NCI-H1694 (cell line): ENCODE measurements at regions not wholly inside any gene's neighbourhood (a gene's known extent, or its start where the extent isn't known, plus 50 kb on each side); places are given as distances from the start of the nearest gene placed in this dataset.

Experiments used
- DNase-seq: peaks from one replicate; lab custom pipeline; 2025; lab: John Stamatoyannopoulos, UW

DNA sequence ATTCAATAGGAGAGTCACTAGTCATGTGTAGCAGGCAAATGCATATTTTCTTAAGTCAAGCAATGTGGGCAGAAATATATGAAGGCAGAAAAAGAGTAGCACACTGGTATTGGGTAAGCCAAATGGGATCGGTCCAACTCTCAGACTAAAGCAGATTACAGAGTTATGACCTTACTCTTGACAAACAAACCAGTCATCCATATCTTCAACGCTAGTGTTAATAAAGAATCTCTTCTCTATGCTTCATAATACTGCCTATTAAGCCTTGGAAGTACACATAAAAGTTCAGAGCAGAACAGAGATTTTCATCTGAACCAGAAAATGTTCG is 320.2 kb upstream of the JARID2 start:
- no peak for DNase-seq

GRCh38 chr6:14927398-14927797 is 318.5 kb upstream of the JARID2 start:
- DNase-seq: no peak

DNA sequence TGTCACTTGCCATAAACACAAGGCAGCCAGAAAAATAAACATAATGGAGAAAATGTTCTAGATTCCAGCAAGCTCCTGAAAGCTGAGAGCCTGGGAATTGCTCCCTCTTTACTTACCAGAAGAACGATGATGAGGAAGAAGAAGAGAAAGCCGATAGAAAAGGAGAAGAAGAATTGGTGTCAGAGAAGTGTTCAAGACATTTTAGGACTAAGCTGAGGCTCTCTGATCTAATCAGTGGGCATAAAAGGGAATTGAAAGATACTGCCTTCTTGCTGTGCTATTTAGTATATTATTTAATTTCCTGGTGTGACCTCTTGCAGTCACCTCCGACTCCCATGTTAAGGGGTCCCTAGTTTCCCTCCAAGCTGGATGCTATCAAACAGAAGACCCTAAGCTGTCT is 316.6 kb upstream of the JARID2 start:
- no peak for DNase-seq

DNA sequence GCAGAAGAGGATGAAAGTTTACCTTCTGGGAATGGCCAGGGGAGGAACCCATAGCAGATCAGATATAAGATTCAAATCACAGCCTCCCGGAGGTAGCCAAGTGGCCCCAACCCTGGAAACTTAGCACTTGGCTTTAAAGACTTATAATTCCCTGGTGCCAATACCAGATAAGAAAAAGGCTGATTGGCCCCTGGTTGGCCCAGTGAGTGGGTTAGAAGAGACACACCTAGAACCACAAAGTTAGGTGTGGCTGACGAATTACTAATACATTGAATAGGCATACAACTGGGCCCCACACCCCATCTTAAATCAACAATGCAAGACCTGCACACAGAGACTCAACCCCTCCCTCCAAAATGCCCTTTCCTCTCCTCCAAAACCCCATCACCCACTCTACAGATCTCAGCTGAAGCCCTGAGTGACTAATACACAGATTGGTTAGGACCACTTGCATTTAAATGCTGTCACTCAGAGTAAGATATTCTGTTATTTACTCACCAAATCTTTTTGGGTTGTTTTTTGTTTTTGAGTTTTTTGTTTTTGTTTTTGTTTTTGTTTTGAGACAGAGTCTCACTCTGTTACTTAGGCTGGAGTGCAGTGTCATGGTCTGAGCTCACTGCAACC is 315.4 kb upstream of the JARID2 start:
- DNase-seq: no peak

DNA sequence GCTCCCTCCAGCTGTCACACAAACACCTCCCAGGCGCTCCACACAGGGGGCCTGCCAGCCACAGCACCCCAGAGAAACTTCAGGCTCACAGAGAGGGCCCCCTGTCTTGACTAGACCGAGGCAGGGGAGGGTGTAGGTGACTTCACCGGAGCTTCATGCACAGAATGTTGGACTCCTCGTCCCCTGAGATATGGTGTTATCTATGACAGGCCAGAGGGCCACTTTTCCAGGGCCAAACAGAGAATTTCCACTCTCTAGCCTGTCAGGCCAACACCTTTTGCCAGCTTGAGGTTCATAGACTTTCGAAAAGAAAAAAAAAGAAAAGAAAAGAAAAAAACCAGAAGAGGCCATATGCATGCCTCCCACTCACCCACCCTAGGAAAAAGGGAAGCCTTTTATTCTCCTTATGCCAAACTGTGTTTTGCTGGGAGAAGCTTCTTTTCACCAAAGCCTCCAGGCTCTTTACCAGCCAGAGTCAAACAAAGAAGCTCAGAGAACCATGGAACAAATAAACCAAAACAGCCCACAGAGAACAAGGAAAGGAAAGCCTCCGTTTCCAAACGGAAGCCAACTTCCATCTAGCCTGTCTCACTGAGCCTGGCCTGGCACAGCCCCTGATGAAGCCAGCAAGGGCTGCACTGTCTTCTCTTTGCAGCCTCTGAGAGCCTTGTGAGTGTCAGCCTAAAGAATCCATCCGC is 313.2 kb upstream of the JARID2 start:
- no peak for DNase-seq

- DNase-seq: no peak
Measured at GRCh38 chr6:14933183-14933544, 312.7 kb upstream of the JARID2 start.

GRCh38 chr6:14934013-14934412 is 311.9 kb upstream of the JARID2 start:
- no peak for DNase-seq

DNA sequence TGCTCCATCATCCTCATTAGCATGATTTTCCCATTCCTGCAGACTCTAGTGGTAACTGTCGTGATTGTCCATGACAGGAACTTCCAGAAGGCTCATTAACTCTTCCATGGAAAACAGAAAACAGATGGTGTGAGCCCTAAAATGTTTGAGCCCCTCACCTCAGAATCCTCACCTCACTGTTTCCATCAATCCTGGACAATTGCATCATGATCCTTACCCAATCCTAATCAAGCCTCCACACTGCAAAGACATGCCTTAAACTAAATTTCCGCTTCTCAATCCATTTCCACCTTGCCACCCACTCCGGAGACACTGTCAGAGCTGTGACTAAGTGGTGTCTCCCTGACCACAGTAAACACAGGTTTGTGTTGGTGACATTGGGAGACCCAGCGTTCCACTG is 311.0 kb upstream of the JARID2 start:
- no peak for DNase-seq

- DNase-seq: no peak
Measured at GRCh38 chr6:14936861-14937260, 309.0 kb upstream of the JARID2 start.

GRCh38 chr6:14943116-14943515 is 302.8 kb upstream of the JARID2 start:
- DNase-seq: no peak

- DNase-seq: no peak
Measured at GRCh38 chr6:14944593-14944992, 301.3 kb upstream of the JARID2 start.

DNA sequence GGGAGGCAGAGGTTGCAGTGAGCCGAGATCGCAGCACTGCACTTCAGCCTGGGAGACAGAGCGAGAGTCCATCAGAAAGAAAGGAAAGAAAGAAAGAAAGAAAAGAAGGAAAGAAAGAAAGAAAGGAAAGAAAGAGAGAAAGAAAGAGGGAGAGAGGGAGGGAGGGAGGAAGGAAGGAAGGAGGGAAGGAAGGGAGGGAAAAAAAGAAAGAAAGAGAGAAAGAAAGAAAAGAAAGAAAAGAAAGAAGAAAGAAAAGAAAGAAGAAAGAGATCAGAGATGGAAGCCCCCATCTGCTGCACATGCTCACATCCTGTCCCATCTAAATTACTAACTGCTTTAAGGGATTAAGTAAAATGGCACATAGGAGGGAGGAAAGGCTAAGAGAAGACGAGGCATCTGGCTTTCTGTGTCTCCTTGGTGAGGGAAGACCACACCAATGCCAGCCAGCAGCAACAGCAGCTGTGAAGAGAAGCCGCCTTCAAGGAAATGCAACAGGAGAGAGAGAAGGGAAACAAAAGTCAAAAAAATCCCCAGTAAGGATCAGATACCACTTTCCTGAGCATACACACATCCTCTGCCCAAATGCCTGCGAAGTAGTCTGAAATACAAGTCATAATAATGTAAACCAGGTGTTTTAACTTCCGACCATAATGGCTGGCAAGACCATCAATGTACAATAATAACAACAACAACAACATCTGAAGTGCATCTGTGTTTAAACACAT is 300.2 kb upstream of the JARID2 start:
- DNase-seq: no peak

DNA sequence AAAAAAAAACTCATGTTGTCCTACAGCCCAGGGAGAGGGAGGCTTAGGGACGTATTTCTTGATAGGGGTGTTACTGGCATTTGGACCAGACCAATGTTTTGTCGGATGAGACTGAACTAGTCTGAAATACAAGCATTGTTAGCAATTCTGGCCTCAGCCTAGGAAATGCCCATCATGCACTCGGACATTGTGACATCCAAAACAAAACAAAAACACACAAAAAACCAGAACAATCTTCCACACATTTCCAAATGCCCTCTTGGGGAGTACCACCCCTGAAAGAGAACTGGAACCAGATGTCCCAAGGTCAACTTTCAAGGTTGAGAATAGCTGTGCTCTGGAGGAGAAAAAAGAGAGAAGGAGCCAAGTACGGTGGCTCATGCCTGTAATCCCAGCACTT is 299.1 kb upstream of the JARID2 start:
- no peak for DNase-seq

DNA sequence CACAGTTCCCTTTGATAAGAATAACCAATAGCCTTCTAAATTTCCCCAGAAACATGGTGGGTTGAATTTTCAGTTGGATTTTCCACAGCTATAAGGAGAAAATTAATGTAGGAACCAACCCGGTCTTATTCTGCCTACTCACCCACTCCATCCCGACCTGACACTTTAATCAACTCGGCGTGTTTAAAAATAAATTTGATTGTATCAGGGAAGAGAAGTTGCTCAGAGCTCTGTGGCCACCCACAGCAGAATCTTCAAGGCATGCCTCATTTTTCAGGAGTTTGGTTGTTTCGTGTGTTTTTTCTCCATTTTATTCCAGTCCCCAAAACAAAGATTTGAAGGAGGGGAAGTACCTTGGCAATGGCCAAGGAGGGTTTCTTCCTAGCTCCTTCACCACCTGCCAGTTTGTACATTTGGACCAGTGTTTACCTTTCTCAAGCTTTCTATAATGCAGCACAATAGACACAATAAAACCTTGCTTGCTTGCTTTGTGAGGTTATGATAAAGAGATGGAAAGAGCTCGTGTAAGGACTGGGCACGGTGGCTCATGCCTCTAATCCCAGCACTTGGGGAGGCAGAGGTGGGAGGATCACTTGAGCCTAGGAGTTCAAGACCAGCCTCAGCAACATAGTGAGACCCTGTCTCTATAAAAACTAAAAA is 297.2 kb upstream of the JARID2 start:
- no peak for DNase-seq

DNA sequence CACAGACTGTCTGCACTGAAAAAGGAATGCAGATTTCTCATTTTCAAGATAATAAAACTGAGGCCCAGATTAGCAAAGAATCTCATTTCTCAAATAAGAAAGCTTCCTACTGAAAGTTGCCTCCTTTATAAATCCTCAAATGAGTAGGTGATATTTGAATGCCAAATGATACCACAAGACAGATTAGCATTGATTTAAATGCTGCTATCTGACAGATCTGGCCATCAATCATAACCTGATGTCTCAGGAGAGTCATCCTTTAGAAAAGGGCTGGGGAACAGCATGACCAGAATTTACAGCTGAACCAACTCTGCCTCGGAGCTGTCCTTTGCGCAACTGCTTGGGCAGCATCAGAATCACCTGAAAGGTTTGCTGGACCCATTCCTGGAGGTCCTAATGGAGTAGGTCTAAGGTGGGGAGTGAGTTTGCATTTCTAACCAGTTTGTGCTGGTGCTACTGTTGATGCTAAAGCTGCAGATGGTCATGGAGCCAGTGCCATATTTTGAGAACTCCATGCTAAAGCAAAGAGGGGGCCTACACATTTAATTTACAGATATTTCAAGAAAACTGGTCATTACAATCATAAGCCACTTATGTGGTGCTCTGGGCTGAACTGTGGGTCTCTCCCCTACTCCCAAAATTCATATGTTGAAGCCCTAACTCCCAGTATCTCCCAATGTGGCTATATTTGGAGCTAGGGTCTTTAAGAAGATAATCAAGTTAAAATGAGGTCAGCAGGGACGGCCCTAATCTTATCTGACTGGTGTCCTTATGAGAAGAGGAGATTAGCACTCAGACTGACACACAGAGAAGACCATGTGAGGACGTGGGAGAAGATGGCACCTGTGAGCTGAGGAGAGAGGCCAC is 295.5 kb upstream of the JARID2 start:
- DNase-seq: no peak

DNA sequence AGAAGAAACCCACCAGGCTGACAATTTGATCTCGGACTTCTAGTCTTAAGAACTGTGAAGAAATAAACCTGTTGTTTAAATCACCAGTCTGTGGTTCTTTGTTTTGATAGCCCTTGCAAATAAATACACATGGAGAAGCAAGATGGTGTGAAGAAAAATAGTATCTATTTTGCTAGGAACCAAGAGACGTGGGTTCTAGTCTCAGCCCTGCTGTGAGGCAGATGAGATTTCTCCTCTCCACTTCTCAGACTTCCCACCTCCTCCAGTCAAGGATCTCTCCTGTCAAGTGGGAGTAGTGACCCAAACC is 294.9 kb upstream of the JARID2 start:
- DNase-seq: no peak

DNA sequence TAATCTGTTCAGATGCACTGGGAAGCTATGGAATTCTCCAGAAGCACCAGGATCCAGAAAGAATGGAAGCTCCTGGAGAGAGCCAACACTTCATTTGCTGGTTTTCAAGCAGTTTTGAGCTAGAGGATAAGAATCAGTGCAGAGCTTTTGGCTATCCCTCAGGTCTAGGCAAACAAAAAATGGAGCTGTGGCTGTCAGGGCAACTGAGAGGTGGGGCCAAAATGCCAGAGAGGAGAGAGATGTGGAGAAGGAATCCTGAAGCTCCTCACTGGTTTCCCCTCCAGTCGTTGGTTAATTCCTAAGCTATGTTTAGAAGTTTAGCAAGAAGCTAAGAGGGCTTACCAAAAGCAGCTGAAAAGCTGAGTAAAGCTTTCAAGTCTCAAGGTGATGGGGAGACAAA is 294.2 kb upstream of the JARID2 start:
- DNase-seq: no peak

GRCh38 chr6:14953836-14954235 is 292.0 kb upstream of the JARID2 start:
- peak; percentile 70 for DNase-seq

DNA sequence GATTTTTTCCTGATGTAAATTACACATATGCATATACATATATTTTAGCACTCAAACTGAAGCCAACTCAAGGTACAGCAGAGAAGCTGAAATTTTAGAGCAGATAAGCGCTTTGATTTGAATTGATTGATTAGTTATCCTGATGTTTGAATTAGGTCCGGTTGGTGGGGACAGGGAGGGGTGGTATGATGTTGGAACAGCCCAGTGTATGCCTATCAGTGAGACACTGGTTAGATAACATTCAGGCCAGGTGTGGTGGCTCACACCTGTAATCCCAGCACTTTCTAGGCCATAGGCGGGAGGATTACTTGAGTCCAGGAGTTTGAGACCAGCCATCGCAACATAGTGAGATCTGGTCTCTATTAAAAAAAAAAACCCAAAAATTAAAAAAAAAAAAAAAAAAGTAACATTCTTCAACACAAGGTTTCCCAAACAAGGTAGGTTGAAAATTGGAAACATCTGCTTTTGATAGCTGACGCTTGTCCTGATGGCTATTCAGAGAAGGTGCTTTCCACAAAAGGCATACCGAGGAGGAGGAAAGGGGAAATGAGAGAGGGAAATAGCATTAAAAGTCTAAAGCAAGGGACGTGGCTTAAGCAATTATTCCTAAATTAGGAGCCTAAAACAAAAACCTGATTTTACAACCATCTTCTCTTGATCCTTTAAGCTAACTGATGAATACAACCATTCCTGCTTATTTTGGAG is 288.4 kb upstream of the JARID2 start:
- DNase-seq: no peak

DNA sequence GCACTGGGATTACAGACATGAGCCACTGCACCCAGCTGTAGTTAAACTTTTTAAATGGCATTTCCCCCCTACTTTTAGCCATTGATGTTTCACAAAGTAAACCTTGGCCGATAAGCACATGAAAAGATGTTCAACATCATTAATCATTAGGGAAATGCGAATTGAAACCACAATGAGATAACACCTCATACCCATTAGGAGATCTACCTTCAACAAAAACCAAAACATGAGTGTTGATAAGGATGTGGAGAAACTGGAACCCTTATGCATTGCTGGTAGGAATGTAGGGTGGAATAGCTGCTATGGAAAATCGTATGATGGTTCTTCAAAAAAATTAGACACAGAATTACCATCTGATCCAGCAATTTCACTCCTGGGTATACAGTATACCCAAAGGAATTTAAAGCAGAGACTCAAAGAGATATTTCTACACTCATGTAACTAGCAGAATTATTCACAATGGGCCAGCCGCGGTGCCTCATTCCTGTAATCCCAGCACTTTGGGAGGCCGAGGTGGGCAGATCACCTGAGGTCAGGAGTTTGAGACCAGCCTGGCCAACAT is 286.5 kb upstream of the JARID2 start:
- no peak for DNase-seq

- peak; percentile 46 for DNase-seq
Measured at GRCh38 chr6:14964556-14965270, 281.2 kb upstream of the JARID2 start.
